GM13977 (cell line): ENCODE measurements at regions not wholly inside any gene's neighbourhood (a gene's known extent, or its start where the extent isn't known, plus 50 kb on each side); places are given as distances from the start of the nearest gene placed in this dataset.

Experiments used
- DNase-seq: peaks from one replicate; pipeline ENCODE4 v3.0.0; 2012; ENCODE audit warnings: low spot score
- in situ Hi-C: fragments of 300-500 bp; cut with MboI; formaldehyde crosslinking; loops from one replicate; pipeline ENCODE4 v1.12.0; 2022; ENCODE audit warnings: low sequenced_read_pairs, low pct_unique_long_range_greater_than_20kb, mixed read lengths, inconsistent platforms; ENCODE audit not compliant: unreplicated experiment
- TF ChIP-seq, protein P1 (sequence below): IDR thresholded peaks from 2 replicates; pipeline ENCODE4 v1.5.1; 2012; ENCODE audit warnings: mild to moderate bottlenecking, control low read depth; ENCODE audit not compliant: insufficient read depth; ENCODE audit errors: extremely low read depth, missing control alignments

GRCh38 chr2:181828122-181828705 lies 63.3 kb upstream of the ITPRID2 start:
- TF ChIP-seq, protein P1, sequence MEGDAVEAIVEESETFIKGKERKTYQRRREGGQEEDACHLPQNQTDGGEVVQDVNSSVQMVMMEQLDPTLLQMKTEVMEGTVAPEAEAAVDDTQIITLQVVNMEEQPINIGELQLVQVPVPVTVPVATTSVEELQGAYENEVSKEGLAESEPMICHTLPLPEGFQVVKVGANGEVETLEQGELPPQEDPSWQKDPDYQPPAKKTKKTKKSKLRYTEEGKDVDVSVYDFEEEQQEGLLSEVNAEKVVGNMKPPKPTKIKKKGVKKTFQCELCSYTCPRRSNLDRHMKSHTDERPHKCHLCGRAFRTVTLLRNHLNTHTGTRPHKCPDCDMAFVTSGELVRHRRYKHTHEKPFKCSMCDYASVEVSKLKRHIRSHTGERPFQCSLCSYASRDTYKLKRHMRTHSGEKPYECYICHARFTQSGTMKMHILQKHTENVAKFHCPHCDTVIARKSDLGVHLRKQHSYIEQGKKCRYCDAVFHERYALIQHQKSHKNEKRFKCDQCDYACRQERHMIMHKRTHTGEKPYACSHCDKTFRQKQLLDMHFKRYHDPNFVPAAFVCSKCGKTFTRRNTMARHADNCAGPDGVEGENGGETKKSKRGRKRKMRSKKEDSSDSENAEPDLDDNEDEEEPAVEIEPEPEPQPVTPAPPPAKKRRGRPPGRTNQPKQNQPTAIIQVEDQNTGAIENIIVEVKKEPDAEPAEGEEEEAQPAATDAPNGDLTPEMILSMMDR: no peak
- no peak for DNase-seq
- in situ Hi-C loops: no loop called here

DNA sequence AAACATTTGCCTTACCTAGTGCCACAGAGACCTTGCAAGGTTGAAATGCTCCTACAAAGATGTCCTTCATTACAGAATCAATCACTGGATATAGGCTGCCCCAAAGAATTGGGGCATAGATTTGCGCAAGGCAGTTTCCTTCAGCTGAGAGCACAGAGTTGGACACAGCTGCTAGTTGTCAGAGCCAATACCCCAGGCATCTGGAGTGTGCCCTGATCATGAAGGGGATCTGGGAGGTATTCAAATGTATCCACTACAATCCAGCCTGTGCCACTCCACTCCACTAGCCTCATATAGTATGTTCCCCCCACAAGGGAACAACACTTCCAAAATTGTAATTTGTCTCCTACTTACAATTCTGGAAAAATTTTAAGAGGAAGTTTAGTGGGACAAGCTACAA lies 62.3 kb upstream of the ITPRID2 start:
- in situ Hi-C loops: no loop called here
- TF ChIP-seq, protein P1: no peak
- no peak for DNase-seq

- in situ Hi-C loops: no loop called here
Measured at GRCh38 chr2:181832015-181832414, 59.5 kb upstream of the ITPRID2 start.

GRCh38 chr2:181836583-181836982 lies 54.9 kb upstream of the ITPRID2 start:
- TF ChIP-seq, protein P1: no peak
- DNase-seq: no peak
- in situ Hi-C loops: no loop called here

More at GRCh38 chr2:181832015-181832414, 59.5 kb upstream of the ITPRID2 start:
- TF ChIP-seq, protein P1: no peak
- no peak for DNase-seq

DNA sequence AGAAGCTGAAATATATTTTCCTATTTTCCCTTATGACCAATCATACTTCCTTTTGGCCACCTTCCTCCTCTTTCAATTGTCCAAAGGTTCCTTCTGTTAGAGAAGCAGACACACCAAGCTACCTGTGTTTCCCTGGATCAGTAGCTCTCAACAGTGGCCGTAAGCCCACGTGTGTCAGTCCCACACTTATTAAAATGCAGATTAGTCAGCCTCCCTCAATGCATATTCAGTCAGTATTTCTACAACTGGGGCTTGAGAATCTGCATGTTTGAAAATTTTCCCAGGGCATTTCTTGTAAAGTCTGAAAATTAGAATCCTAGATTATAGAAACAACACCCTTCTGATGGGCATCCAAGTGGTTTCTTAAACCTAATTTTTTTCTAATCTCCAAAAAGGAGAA lies 54.0 kb upstream of the ITPRID2 start:
- TF ChIP-seq, protein P1: no peak
- no peak for DNase-seq
- in situ Hi-C loops: no loop called here

DNA sequence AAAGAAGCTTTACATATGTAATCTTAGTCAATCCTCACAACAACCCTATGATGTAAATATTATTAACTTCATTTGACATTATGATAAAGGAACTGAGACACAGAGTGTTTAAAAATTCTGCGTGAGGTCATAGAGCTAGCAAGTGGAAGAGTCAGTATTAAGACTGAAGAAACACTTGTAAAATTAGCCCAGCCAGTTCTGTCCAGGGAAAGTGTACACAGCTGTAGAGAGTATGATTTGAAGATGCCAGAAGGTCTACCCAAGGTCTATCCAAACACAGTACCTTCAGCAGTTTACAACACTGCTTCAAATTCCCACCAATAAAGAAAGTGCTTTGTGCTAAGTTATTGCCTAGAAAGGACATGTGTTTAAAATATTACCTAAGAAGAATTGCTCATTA lies 51.7 kb upstream of the ITPRID2 start:
- DNase-seq: no peak
- TF ChIP-seq, protein P1: no peak
- in situ Hi-C loops: no loop called here
